ENCODE measurements at regions not wholly inside any gene's neighbourhood (a gene's known extent, or its start where the extent isn't known, plus 50 kb on each side); places are given as distances from the start of the nearest gene placed in this dataset.

DNA sequence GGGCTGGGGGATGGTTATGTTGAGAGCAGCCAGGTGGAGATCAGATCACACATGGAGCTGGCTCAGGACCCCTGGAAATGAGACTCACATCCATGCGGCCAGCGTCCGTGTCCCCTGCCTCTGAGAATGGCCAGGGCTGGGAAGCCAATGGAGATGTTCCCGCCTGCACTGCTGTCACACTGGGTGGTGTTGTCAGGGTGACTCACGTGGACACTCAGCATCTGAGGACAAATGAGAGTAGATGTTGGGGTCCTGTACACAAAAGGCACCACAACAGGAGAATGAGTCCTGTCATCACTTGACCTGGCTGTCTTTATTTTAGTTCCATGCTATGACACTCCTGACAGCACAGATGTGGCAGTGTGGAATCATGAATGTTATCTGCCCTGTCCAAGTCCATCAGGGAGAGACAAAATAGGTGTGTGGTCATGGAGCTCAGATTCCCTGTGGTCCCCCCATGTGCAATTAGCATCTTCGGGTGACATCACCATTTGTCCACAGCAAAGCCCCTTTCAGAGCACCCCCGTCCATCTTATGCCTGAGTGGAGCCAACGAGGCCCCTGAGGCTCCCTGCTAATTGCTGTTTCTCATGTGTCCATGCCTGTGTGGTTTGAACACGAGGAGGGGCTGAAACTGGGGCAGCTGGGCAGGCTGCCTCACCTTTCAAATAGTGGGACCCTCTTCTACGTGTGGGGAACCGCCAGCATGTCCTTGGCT, 393.5 kb downstream of the AACS start:
- no peak overlapping the region for H3K27ac ChIP-seq (ENCODE audit: low read depth, low read length, poor library complexity, severe bottlenecking)
- no peaks in the 10 kb centered on the region for H3K9me3 ChIP-seq (ENCODE audit: low read length)
- H3K27me3 ChIP-seq (ENCODE audit: insufficient read depth, low read length), result no peaks in the 10 kb centered on the region
- H3K9ac ChIP-seq (ENCODE audit: low read length), result no peak overlapping the region
- no peaks in the 10 kb centered on the region for H3K36me3 ChIP-seq (ENCODE audit: insufficient read depth, low read length)
- no peak overlapping the region for H2AFZ ChIP-seq (ENCODE audit: low read length)
- no peak overlapping the region for H3K4me2 ChIP-seq (ENCODE audit: low read length)
- no peak overlapping the region for H3K4me3 ChIP-seq (ENCODE audit: low read depth, low read length, poor library complexity, severe bottlenecking)
- no peaks in the 10 kb centered on the region for H3K79me2 ChIP-seq (ENCODE audit: insufficient read depth, low read length)
- no peak for TF ChIP-seq EZH2 (IDR thresholded peaks at IDR 0.05; ENCODE audit: borderline replicate concordance, low read length)
- TF ChIP-seq, protein P1, sequence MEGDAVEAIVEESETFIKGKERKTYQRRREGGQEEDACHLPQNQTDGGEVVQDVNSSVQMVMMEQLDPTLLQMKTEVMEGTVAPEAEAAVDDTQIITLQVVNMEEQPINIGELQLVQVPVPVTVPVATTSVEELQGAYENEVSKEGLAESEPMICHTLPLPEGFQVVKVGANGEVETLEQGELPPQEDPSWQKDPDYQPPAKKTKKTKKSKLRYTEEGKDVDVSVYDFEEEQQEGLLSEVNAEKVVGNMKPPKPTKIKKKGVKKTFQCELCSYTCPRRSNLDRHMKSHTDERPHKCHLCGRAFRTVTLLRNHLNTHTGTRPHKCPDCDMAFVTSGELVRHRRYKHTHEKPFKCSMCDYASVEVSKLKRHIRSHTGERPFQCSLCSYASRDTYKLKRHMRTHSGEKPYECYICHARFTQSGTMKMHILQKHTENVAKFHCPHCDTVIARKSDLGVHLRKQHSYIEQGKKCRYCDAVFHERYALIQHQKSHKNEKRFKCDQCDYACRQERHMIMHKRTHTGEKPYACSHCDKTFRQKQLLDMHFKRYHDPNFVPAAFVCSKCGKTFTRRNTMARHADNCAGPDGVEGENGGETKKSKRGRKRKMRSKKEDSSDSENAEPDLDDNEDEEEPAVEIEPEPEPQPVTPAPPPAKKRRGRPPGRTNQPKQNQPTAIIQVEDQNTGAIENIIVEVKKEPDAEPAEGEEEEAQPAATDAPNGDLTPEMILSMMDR (IDR thresholded peaks at IDR 0.05; ENCODE audit: low read length), result no peak
- H4K20me1 ChIP-seq (ENCODE audit: insufficient read depth, low read length), result no peaks in the 10 kb centered on the region
- H3K9me2 ChIP-seq (ENCODE audit: low read depth, low read length), result no peaks in the 10 kb centered on the region
- no peaks in the 10 kb centered on the region for H3F3A ChIP-seq (ENCODE audit: insufficient read depth, low read length)
- H3K4me1 ChIP-seq (ENCODE audit: insufficient read depth, low read length, severe bottlenecking), result no peaks in the 10 kb centered on the region

DNA sequence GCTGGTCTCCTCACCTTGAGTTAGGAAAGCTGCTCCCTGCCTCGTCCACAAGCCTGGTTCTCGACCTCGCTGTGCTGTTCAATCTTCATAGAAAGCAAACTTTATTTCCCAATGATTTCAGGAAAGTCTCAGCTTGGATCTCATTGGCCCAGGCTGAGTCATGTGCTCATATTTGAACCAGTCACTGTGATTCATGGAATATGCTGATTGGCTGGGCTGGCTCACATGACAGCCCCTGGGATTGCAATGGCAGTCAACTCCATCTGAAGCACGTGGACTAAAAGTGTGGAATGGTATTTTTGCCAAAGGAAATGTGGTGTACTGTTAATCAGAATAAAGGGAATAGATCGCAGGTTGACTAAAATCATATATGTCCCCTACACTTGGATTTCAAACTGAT, 396.6 kb downstream of the AACS start:
- no peaks in the 10 kb centered on the region for H3K9me3 ChIP-seq (ENCODE audit: low read length)
- H3K36me3 ChIP-seq (ENCODE audit: insufficient read depth, low read length), result no peaks in the 10 kb centered on the region
- H3K4me3 ChIP-seq (ENCODE audit: low read depth, low read length, poor library complexity, severe bottlenecking), result no peak overlapping the region
- H3K4me2 ChIP-seq (ENCODE audit: low read length), result no peak overlapping the region
- H3K4me1 ChIP-seq (ENCODE audit: insufficient read depth, low read length, severe bottlenecking), result no peaks in the 10 kb centered on the region
- TF ChIP-seq EZH2 (IDR thresholded peaks at IDR 0.05; ENCODE audit: borderline replicate concordance, low read length), result no peak
- TF ChIP-seq, protein P1 (IDR thresholded peaks at IDR 0.05; ENCODE audit: low read length), result no peak
- no peaks in the 10 kb centered on the region for H4K20me1 ChIP-seq (ENCODE audit: insufficient read depth, low read length)
- no peaks in the 10 kb centered on the region for H3F3A ChIP-seq (ENCODE audit: insufficient read depth, low read length)
- H3K9me2 ChIP-seq (ENCODE audit: low read depth, low read length), result no peaks in the 10 kb centered on the region
- no peak overlapping the region for H3K27ac ChIP-seq (ENCODE audit: low read depth, low read length, poor library complexity, severe bottlenecking)
- H3K27me3 ChIP-seq (ENCODE audit: insufficient read depth, low read length), result no peaks in the 10 kb centered on the region
- no peaks in the 10 kb centered on the region for H3K79me2 ChIP-seq (ENCODE audit: insufficient read depth, low read length)
- H2AFZ ChIP-seq (ENCODE audit: low read length), result no peak overlapping the region
- H3K9ac ChIP-seq (ENCODE audit: low read length), result no peak overlapping the region

DNA sequence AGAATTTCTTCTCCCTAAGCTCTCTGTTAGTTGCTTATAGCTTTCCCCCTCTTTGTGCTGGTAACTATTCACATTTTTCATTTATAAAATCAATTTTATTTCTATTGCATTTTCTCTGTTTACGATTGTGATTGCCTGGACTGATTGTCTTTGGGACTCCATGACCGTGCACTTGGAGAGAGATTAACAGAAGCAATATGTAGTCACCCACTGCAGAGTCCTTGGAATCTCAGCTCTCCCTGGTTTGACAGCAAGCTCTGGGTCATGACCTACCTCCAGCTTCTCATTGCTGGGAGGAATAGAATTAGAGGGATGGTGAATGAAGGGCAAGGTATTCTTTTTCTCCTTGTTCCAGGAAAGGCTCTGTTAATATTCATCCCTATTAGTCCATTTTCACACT, 398.2 kb downstream of the AACS start:
- no peak overlapping the region for H3K9ac ChIP-seq (ENCODE audit: low read length)
- H4K20me1 ChIP-seq (ENCODE audit: insufficient read depth, low read length), result no peaks in the 10 kb centered on the region
- no peaks in the 10 kb centered on the region for H3K27me3 ChIP-seq (ENCODE audit: insufficient read depth, low read length)
- H3K79me2 ChIP-seq (ENCODE audit: insufficient read depth, low read length), result no peaks in the 10 kb centered on the region
- TF ChIP-seq, protein P1 (IDR thresholded peaks at IDR 0.05; ENCODE audit: low read length), result no peak
- no peak for TF ChIP-seq EZH2 (IDR thresholded peaks at IDR 0.05; ENCODE audit: borderline replicate concordance, low read length)
- H3K27ac ChIP-seq (ENCODE audit: low read depth, low read length, poor library complexity, severe bottlenecking), result no peak overlapping the region
- H3K4me3 ChIP-seq (ENCODE audit: low read depth, low read length, poor library complexity, severe bottlenecking), result no peak overlapping the region
- H2AFZ ChIP-seq (ENCODE audit: low read length), result no peak overlapping the region
- no peaks in the 10 kb centered on the region for H3K36me3 ChIP-seq (ENCODE audit: insufficient read depth, low read length)
- no peaks in the 10 kb centered on the region for H3K9me2 ChIP-seq (ENCODE audit: low read depth, low read length)
- no peaks in the 10 kb centered on the region for H3K9me3 ChIP-seq (ENCODE audit: low read length)
- no peaks in the 10 kb centered on the region for H3F3A ChIP-seq (ENCODE audit: insufficient read depth, low read length)
- H3K4me2 ChIP-seq (ENCODE audit: low read length), result no peak overlapping the region
- no peaks in the 10 kb centered on the region for H3K4me1 ChIP-seq (ENCODE audit: insufficient read depth, low read length, severe bottlenecking)
